CD8-positive, alpha-beta memory T cell (primary cell): ENCODE measurements at regions not wholly inside any gene's neighbourhood (a gene's known extent, or its start where the extent isn't known, plus 50 kb on each side); places are given as distances from the start of the nearest gene placed in this dataset.
"Not testable (repeated sequence)": the region's sequence is repeated elsewhere in the genome, so short reads cannot be mapped to it uniquely, and the experiment has no call there.

ENCODE experiments used
- CTCF ChIA-PET: fragments of 350-600 bp; sonication (Branson Sonifier 250); formaldehyde crosslinking; loops from one replicate; lab custom pipeline; 2021; ENCODE audit warnings: antibody characterized with exemption; lab: Charles Lee
- POLR2A ChIA-PET: fragments of 350-600 bp; sonication (Branson Sonifier 250); formaldehyde crosslinking; loops from one replicate; lab custom pipeline; 2021; ENCODE audit warnings: antibody characterized with exemption; lab: Charles Lee
- DNase-seq, 5 donors: peaks; one replicate each; pipeline versions ENCODE4 v3.0.0 to v3.0.0-alpha.2; 2020 to 2022; ENCODE audit warnings: mixed read lengths in 1 of 5
- H3K27ac ChIP-seq: one replicate; pipeline ENCODE4 v1.7.0; 2013; ENCODE audit warnings: low read depth, mild to moderate bottlenecking, low read length, moderate library complexity
- H3K27me3 ChIP-seq: 2 replicates; pipeline ENCODE4 v1.7.0; 2013; ENCODE audit warnings: low read length, mild to moderate bottlenecking; ENCODE audit not compliant: insufficient read depth, poor library complexity, severe bottlenecking
- H3K36me3 ChIP-seq: 2 replicates; pipeline ENCODE4 v1.7.0; 2013; ENCODE audit warnings: mild to moderate bottlenecking, low read length, moderate library complexity; ENCODE audit not compliant: insufficient read depth
- H3K4me1 ChIP-seq: 2 replicates; pipeline ENCODE4 v1.7.0; 2013; ENCODE audit warnings: mild to moderate bottlenecking, low read length, moderate library complexity; ENCODE audit not compliant: insufficient read depth
- H3K4me3 ChIP-seq: 2 replicates; pipeline ENCODE4 v1.7.0; 2013; ENCODE audit warnings: mild to moderate bottlenecking, low read length
- H3K9me3 ChIP-seq: 2 replicates; pipeline ENCODE4 v1.7.0; 2013; ENCODE audit warnings: mild to moderate bottlenecking, low read length
- H3K27ac Mint-ChIP-seq, 8 donors: one replicate each; pipeline ENCODE4 v1.8.0; 2020 to 2021; ENCODE audit warnings: mixed read lengths in 8 of 8, mild to moderate bottlenecking in 6 of 8, inconsistent platforms in 3 of 8, moderate library complexity in 3 of 8
- H3K27me3 Mint-ChIP-seq, 2 donors: one replicate each; pipeline ENCODE4 v1.8.0; 2020 to 2021; ENCODE audit warnings: mixed read lengths in 2 of 2, mild to moderate bottlenecking in 1 of 2, moderate library complexity in 1 of 2
- H3K36me3 Mint-ChIP-seq, 3 donors: one replicate each; pipeline ENCODE4 v1.8.0; 2020 to 2021; ENCODE audit warnings: mixed read lengths in 3 of 3, inconsistent platforms in 1 of 3, mild to moderate bottlenecking in 1 of 3
- H3K4me1 Mint-ChIP-seq, 3 donors: one replicate each; pipeline ENCODE4 v1.8.0; 2020 to 2021; ENCODE audit warnings: mixed read lengths in 3 of 3, inconsistent platforms in 1 of 3, mild to moderate bottlenecking in 1 of 3
- H3K4me3 Mint-ChIP-seq, 7 donors: one replicate each; pipeline ENCODE4 v1.8.0; 2020 to 2021; ENCODE audit warnings: mixed read lengths in 7 of 7, mild to moderate bottlenecking in 6 of 7, moderate library complexity in 4 of 7, inconsistent platforms in 2 of 7
- H3K9me3 Mint-ChIP-seq, 5 donors: one replicate each; pipeline ENCODE4 v1.8.0; 2020 to 2022; ENCODE audit warnings: mixed read lengths in 5 of 5, mild to moderate bottlenecking in 3 of 5, moderate library complexity in 2 of 5, inconsistent platforms in 1 of 5

GRCh38 chr2:21228041-21228895 is 104.5 kb downstream of the TDRD15 start:
- Histone ChIP-seq H3K4me3 (no peak overlapping the region), H3K4me1 (no peaks in the 10 kb centered on the region), H3K36me3 (no peaks in the 10 kb centered on the region), H3K27ac (no peak overlapping the region), H3K9me3 (no peaks in the 10 kb centered on the region), H3K27me3 (no peaks in the 10 kb centered on the region)
- ChIA-PET POLR2A (no interaction called here), CTCF (no interaction called here)
- Mint-ChIP-seq H3K4me1 (no peaks in the 10 kb centered on the region), H3K27ac (no peak overlapping the region), H3K36me3 (no peaks in the 10 kb centered on the region), H3K9me3 (peaks cover 0 to 3% (median 0%) of the 10 kb centered on the region in 5 donors), H3K4me3 (no peak overlapping the region), H3K27me3 (no peaks in the 10 kb centered on the region)
- no peak for DNase-seq

GRCh38 chr2:21229302-21229701 is 105.5 kb downstream of the TDRD15 start:
- Histone ChIP-seq H3K4me3 (no peak overlapping the region), H3K27ac (no peak overlapping the region), H3K27me3 (no peaks in the 10 kb centered on the region), H3K36me3 (no peaks in the 10 kb centered on the region), H3K9me3 (no peaks in the 10 kb centered on the region), H3K4me1 (no peaks in the 10 kb centered on the region)
- H3K36me3 Mint-ChIP-seq: no peaks in the 10 kb centered on the region
- DNase-seq: no peak
- H3K4me1 Mint-ChIP-seq: no peaks in the 10 kb centered on the region
- ChIA-PET CTCF (no interaction called here), POLR2A (no interaction called here)
- no peak overlapping the region for H3K27ac Mint-ChIP-seq
- no peaks in the 10 kb centered on the region for H3K27me3 Mint-ChIP-seq
- H3K9me3 Mint-ChIP-seq: peaks cover 0 to 4% (median 0%) of the 10 kb centered on the region in 5 donors
- H3K4me3 Mint-ChIP-seq: no peak overlapping the region

- H3K27me3 Mint-ChIP-seq: no peaks in the 10 kb centered on the region
- no peak overlapping the region for H3K27ac Mint-ChIP-seq
- Histone ChIP-seq H3K27me3 (no peaks in the 10 kb centered on the region), H3K9me3 (no peaks in the 10 kb centered on the region), H3K27ac (no peak overlapping the region), H3K4me3 (no peak overlapping the region), H3K4me1 (no peaks in the 10 kb centered on the region), H3K36me3 (no peaks in the 10 kb centered on the region)
- H3K4me3 Mint-ChIP-seq: no peak overlapping the region
- POLR2A ChIA-PET: no interaction called here
- DNase-seq: no peak
- no peaks in the 10 kb centered on the region for H3K36me3 Mint-ChIP-seq
- H3K9me3 Mint-ChIP-seq: peaks cover 0 to 4% (median 0%) of the 10 kb centered on the region in 5 donors
- no peaks in the 10 kb centered on the region for H3K4me1 Mint-ChIP-seq
- CTCF ChIA-PET: no interaction called here
Measured at GRCh38 chr2:21230140-21230539, 106.4 kb downstream of the TDRD15 start.

GRCh38 chr2:21231985-21232384 is 108.2 kb downstream of the TDRD15 start:
- POLR2A ChIA-PET: no interaction called here
- CTCF ChIA-PET: no interaction called here
- no peak for DNase-seq
- Mint-ChIP-seq H3K9me3 (peaks cover 0 to 4% (median 0%) of the 10 kb centered on the region in 5 donors), H3K4me3 (no peak overlapping the region), H3K27me3 (no peaks in the 10 kb centered on the region), H3K36me3 (no peaks in the 10 kb centered on the region), H3K27ac (no peak overlapping the region), H3K4me1 (no peaks in the 10 kb centered on the region)
- no peaks in the 10 kb centered on the region for H3K27me3 ChIP-seq
- H3K4me3 ChIP-seq: no peak overlapping the region
- no peaks in the 10 kb centered on the region for H3K4me1 ChIP-seq
- H3K27ac ChIP-seq: no peak overlapping the region
- no peaks in the 10 kb centered on the region for H3K36me3 ChIP-seq
- no peaks in the 10 kb centered on the region for H3K9me3 ChIP-seq

- Mint-ChIP-seq H3K9me3 (peaks cover 0 to 4% (median 0%) of the 10 kb centered on the region in 5 donors), H3K27ac (no peak overlapping the region), H3K4me3 (no peak overlapping the region), H3K36me3 (no peaks in the 10 kb centered on the region), H3K4me1 (no peaks in the 10 kb centered on the region), H3K27me3 (no peaks in the 10 kb centered on the region)
- DNase-seq: no peak
- Histone ChIP-seq H3K4me3 (no peak overlapping the region), H3K36me3 (no peaks in the 10 kb centered on the region), H3K27me3 (no peaks in the 10 kb centered on the region), H3K9me3 (no peaks in the 10 kb centered on the region), H3K27ac (no peak overlapping the region), H3K4me1 (no peaks in the 10 kb centered on the region)
- POLR2A ChIA-PET: no interaction called here
- CTCF ChIA-PET: no interaction called here
Measured at GRCh38 chr2:21233194-21233593, 109.4 kb downstream of the TDRD15 start.

GRCh38 chr2:21234001-21234400 is 110.2 kb downstream of the TDRD15 start:
- ChIA-PET POLR2A (no interaction called here), CTCF (no interaction called here)
- no peak overlapping the region for H3K27ac Mint-ChIP-seq
- H3K4me1 Mint-ChIP-seq: no peaks in the 10 kb centered on the region
- H3K4me3 Mint-ChIP-seq: no peak overlapping the region
- no peaks in the 10 kb centered on the region for H3K27me3 ChIP-seq
- no peak overlapping the region for H3K27ac ChIP-seq
- DNase-seq: no peak
- H3K9me3 ChIP-seq: no peaks in the 10 kb centered on the region
- no peak overlapping the region for H3K4me3 ChIP-seq
- H3K36me3 ChIP-seq: no peaks in the 10 kb centered on the region
- no peaks in the 10 kb centered on the region for H3K36me3 Mint-ChIP-seq
- no peaks in the 10 kb centered on the region for H3K27me3 Mint-ChIP-seq
- H3K9me3 Mint-ChIP-seq: peaks cover 0 to 4% (median 2%) of the 10 kb centered on the region in 5 donors
- H3K4me1 ChIP-seq: no peaks in the 10 kb centered on the region

GRCh38 chr2:21234464-21235120 is 110.8 kb downstream of the TDRD15 start:
- no peaks in the 10 kb centered on the region for H3K4me1 ChIP-seq
- no peak overlapping the region for H3K27ac ChIP-seq
- H3K27ac Mint-ChIP-seq: no peak overlapping the region
- H3K4me3 Mint-ChIP-seq: no peak overlapping the region
- no peak for DNase-seq
- H3K9me3 Mint-ChIP-seq: peaks cover 0 to 4% (median 2%) of the 10 kb centered on the region in 5 donors
- no peaks in the 10 kb centered on the region for H3K36me3 Mint-ChIP-seq
- H3K4me1 Mint-ChIP-seq: no peaks in the 10 kb centered on the region
- no peak overlapping the region for H3K4me3 ChIP-seq
- ChIA-PET CTCF (no interaction called here), POLR2A (no interaction called here)
- H3K36me3 ChIP-seq: no peaks in the 10 kb centered on the region
- H3K27me3 ChIP-seq: no peaks in the 10 kb centered on the region
- no peaks in the 10 kb centered on the region for H3K27me3 Mint-ChIP-seq
- no peaks in the 10 kb centered on the region for H3K9me3 ChIP-seq

- H3K4me1 Mint-ChIP-seq, H3K36me3 Mint-ChIP-seq, DNase-seq, H3K4me1 ChIP-seq, CTCF ChIA-PET, POLR2A ChIA-PET, H3K27ac ChIP-seq, H3K27me3 Mint-ChIP-seq, H3K27ac Mint-ChIP-seq, H3K9me3 ChIP-seq, H3K27me3 ChIP-seq, H3K36me3 ChIP-seq, H3K4me3 Mint-ChIP-seq, H3K4me3 ChIP-seq: not testable (repeated sequence)
- H3K9me3 Mint-ChIP-seq: peaks cover 0 to 13% (median 8%) of the 10 kb centered on the region in 5 donors
Measured at GRCh38 chr2:21239749-21240148, 116.0 kb downstream of the TDRD15 start.
